H9 (cell line): ENCODE measurements at regions not wholly inside any gene's neighbourhood (a gene's known extent, or its start where the extent isn't known, plus 50 kb on each side); places are given as distances from the start of the nearest gene placed in this dataset.

Source experiments
- DNase-seq: peaks from one replicate; pipeline ENCODE4 v3.0.0-alpha.2; 2017
- H2AFZ ChIP-seq: one replicate; pipeline ENCODE4 v1.6.1; 2013; ENCODE audit warnings: mild to moderate bottlenecking, low read length, control low read depth, moderate library complexity
- H2AK5ac ChIP-seq: 2 replicates; pipeline ENCODE4 v1.6.1; 2013; ENCODE audit warnings: low read length, control low read depth, mixed read lengths; ENCODE audit not compliant: insufficient read length
- H2BK120ac ChIP-seq: one replicate; pipeline ENCODE4 v1.6.1; 2013; ENCODE audit warnings: low read depth, mild to moderate bottlenecking, low read length, control low read depth, inconsistent platforms; ENCODE audit not compliant: poor library complexity, severe bottlenecking
- H2BK12ac ChIP-seq: 2 replicates; pipeline ENCODE4 v1.6.1; 2013; ENCODE audit warnings: low read length, control low read depth, mixed read lengths, low read depth; ENCODE audit not compliant: insufficient read length
- H2BK15ac ChIP-seq: 2 replicates; pipeline ENCODE4 v1.6.1; 2013; ENCODE audit warnings: low read depth, low read length, control low read depth
- H2BK20ac ChIP-seq: one replicate; pipeline ENCODE4 v1.6.1; 2013; ENCODE audit warnings: low read depth, mild to moderate bottlenecking, low read length, control low read depth, inconsistent platforms; ENCODE audit not compliant: poor library complexity, severe bottlenecking
- H2BK5ac ChIP-seq: 2 replicates; pipeline ENCODE4 v1.6.1; 2013; ENCODE audit warnings: low read length, control low read depth, mixed read lengths; ENCODE audit not compliant: insufficient read length
- H3K14ac ChIP-seq: 2 replicates; pipeline ENCODE4 v1.6.1; 2013; ENCODE audit warnings: low read length, control low read depth; ENCODE audit not compliant: insufficient read depth
- H3K18ac ChIP-seq: 2 replicates; pipeline ENCODE4 v1.6.1; 2013; ENCODE audit warnings: low read depth, mild to moderate bottlenecking, mixed read lengths, low read length, control low read depth; ENCODE audit not compliant: insufficient read length
- H3K23ac ChIP-seq: 2 replicates; pipeline ENCODE4 v1.6.1; 2013; ENCODE audit warnings: low read length, control low read depth, mixed read lengths, low read depth; ENCODE audit not compliant: insufficient read length
- H3K23me2 ChIP-seq: 2 replicates; pipeline ENCODE4 v1.6.1; 2013; ENCODE audit warnings: low read depth, mild to moderate bottlenecking, mixed read lengths, low read length, control low read depth; ENCODE audit not compliant: insufficient read length, poor library complexity, severe bottlenecking
- H3K27ac ChIP-seq: 2 replicates; pipeline ENCODE4 v1.5.1; 2013; ENCODE audit warnings: low read length, control low read depth, mixed read lengths, low read depth; ENCODE audit not compliant: insufficient read length
- H3K27me3 ChIP-seq: 2 replicates; pipeline ENCODE4 v1.6.1; 2013; ENCODE audit warnings: low read length, control low read depth, inconsistent platforms; ENCODE audit not compliant: insufficient read depth
- H3K4ac ChIP-seq: 2 replicates; pipeline ENCODE4 v1.6.1; 2013; ENCODE audit warnings: low read depth, mild to moderate bottlenecking, control low read depth, inconsistent platforms, low read length, moderate library complexity
- H3K4me1 ChIP-seq: 2 replicates; pipeline ENCODE4 v1.6.1; 2013; ENCODE audit warnings: low read length, control low read depth, inconsistent platforms; ENCODE audit not compliant: insufficient read depth
- H3K4me2 ChIP-seq: 2 replicates; pipeline ENCODE4 v1.6.1; 2013; ENCODE audit warnings: low read length, control low read depth, mixed read lengths; ENCODE audit not compliant: insufficient read length, insufficient read depth
- H3K56ac ChIP-seq: 2 replicates; pipeline ENCODE4 v1.6.1; 2013; ENCODE audit warnings: low read depth, mild to moderate bottlenecking, mixed read lengths, low read length, control low read depth; ENCODE audit not compliant: insufficient read length
- H3K79me1 ChIP-seq: 2 replicates; pipeline ENCODE4 v1.6.1; 2013; ENCODE audit warnings: low read depth, mild to moderate bottlenecking, moderate library complexity, low read length, control low read depth, inconsistent platforms; ENCODE audit not compliant: insufficient read depth, poor library complexity, severe bottlenecking
- H3K79me2 ChIP-seq: 2 replicates; pipeline ENCODE4 v1.6.1; 2013; ENCODE audit warnings: low read length, control low read depth, inconsistent platforms; ENCODE audit not compliant: insufficient read depth
- H3K9ac ChIP-seq: 2 replicates; pipeline ENCODE4 v1.6.1; 2013; ENCODE audit warnings: low read length, control low read depth, mixed read lengths; ENCODE audit not compliant: insufficient read length; ENCODE audit errors: extremely low read depth
- H3K9me3 ChIP-seq: one replicate; pipeline ENCODE4 v1.6.1; 2013; ENCODE audit warnings: low read depth, low read length, inconsistent platforms; ENCODE audit not compliant: control insufficient read depth
- H3T11ph ChIP-seq: one replicate; pipeline ENCODE4 v1.6.1; 2013; ENCODE audit warnings: mild to moderate bottlenecking, low read length, control low read depth, inconsistent platforms
- H4K20me1 ChIP-seq: one replicate; pipeline ENCODE4 v1.6.1; 2013; ENCODE audit not compliant: control insufficient read depth, insufficient read length, insufficient read depth
- H4K5ac ChIP-seq: 2 replicates; pipeline ENCODE4 v1.6.1; 2013; ENCODE audit warnings: low read depth, mild to moderate bottlenecking, mixed read lengths, low read length, control low read depth; ENCODE audit not compliant: insufficient read length
- H4K8ac ChIP-seq: replicated peaks from 2 replicates; pipeline ENCODE4 v1.6.1; 2013; ENCODE audit warnings: low read length, control low read depth, mixed read lengths, low read depth; ENCODE audit not compliant: insufficient read length
- H4K91ac ChIP-seq: 2 replicates; pipeline ENCODE4 v1.6.1; 2013; ENCODE audit warnings: low read depth, mild to moderate bottlenecking, moderate library complexity, mixed read lengths, low read length, control low read depth; ENCODE audit not compliant: insufficient read length
- H3K27ac Mint-ChIP-seq, 3 experiments: 2 replicates in 2 of 3; 3 replicates in 1 of 3; pipeline ENCODE4 v1.8.0; 2020 to 2021; ENCODE audit warnings: mixed read lengths in 3 of 3, mild to moderate bottlenecking in 1 of 3, moderate library complexity in 1 of 3
- H3K27me3 Mint-ChIP-seq: 2 replicates; pipeline ENCODE4 v1.8.0; 2021; ENCODE audit warnings: low read depth, mild to moderate bottlenecking, moderate library complexity, mixed read lengths
- H3K36me3 Mint-ChIP-seq, 3 experiments: 2 replicates in 2 of 3; 3 replicates in 1 of 3; pipeline ENCODE4 v1.8.0; 2020 to 2021; ENCODE audit warnings: low read depth in 3 of 3, mixed read lengths in 3 of 3; ENCODE audit not compliant: insufficient read depth in 1 of 3
- H3K4me1 Mint-ChIP-seq, 2 experiments: 2 replicates each; pipeline ENCODE4 v1.8.0; 2020; ENCODE audit warnings: mixed read lengths in 2 of 2
- H3K4me3 Mint-ChIP-seq, 2 experiments: 2 replicates in 1 of 2; 3 replicates in 1 of 2; pipeline ENCODE4 v1.8.0; 2020 to 2021; ENCODE audit warnings: mild to moderate bottlenecking in 2 of 2, mixed read lengths in 2 of 2, moderate library complexity in 1 of 2
- H3K9me3 Mint-ChIP-seq, 2 experiments: 2 replicates in 1 of 2; 3 replicates in 1 of 2; pipeline ENCODE4 v1.8.0; 2020; ENCODE audit warnings: mild to moderate bottlenecking in 2 of 2, mixed read lengths in 2 of 2, moderate library complexity in 1 of 2
- WGBS: extraction: QIAGEN DNeasy Blood & Tissue Kit; methylation state at CpG from one replicate; pipeline ENCODE4 v1.1.7; 2013; ENCODE audit warnings: missing lambda C conversion rate, low lambda C conversion rate, mixed read lengths; ENCODE audit not compliant: insufficient read length; ENCODE audit errors: extremely low coverage; 5-methylcytosine and 5-hydroxymethylcytosine counted together
- TF ChIP-seq, protein P1 (sequence below): fragments of 200-600 bp; sonication (generic); conservative IDR thresholded peaks from 3 replicates; pipeline ENCODE4 v1.8.0; 2021; ENCODE audit warnings: antibody characterized with exemption, mild to moderate bottlenecking

DNA sequence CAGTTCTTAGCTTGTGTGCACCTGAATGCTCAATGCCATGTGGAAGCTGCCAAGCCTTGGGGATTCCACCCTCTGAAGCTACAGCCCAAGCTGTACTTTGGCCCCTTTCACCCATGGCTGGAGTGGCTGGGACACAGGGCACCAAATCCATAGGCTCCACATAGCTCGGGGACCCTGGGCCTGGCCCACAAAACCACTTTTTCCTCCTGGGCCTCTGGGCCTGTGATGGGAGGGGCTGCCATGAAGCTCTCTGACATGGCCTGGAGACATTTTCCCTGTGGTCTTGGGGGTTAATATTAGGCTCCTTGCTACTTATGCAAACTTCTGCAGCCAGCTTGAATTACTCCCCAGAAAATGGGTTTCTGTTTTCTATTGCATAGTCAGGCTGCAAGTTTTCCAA, 579.9 kb downstream of the MATN1 start:
- Mint-ChIP-seq H3K4me1 (peaks cover 0 to 2% of the 10 kb centered on the region in 2 experiments; a peak in 2 of 4 replicates), H3K9me3 (peaks cover 15 to 22% of the 10 kb centered on the region in 2 experiments), H3K27me3 (peaks cover 4% of the 10 kb centered on the region), H3K27ac (no peak overlapping the region), H3K36me3 (peaks cover 7 to 12% (median 8%) of the 10 kb centered on the region in 3 experiments), H3K4me3 (no peak overlapping the region)
- Histone ChIP-seq H4K8ac (no peak overlapping the region), H2AFZ (no peak overlapping the region), H2BK12ac (no peak overlapping the region), H3K23ac (no peak overlapping the region), H3K9ac (no peak overlapping the region), H3K79me1 (no peaks in the 10 kb centered on the region), H3K4ac (no peak overlapping the region), H2BK15ac (no peak overlapping the region), H2BK20ac (no peak overlapping the region), H4K5ac (no peak overlapping the region), H3K4me1 (no peaks in the 10 kb centered on the region), H3K4me2 (no peak overlapping the region), H3K56ac (no peak overlapping the region), H3K18ac (no peak overlapping the region), H3K14ac (no peak overlapping the region), H4K91ac (no peak overlapping the region), H3K27me3 (no peaks in the 10 kb centered on the region), H3K79me2 (no peaks in the 10 kb centered on the region), H4K20me1 (no peaks in the 10 kb centered on the region), H3T11ph (no peak overlapping the region), H3K27ac (no peak overlapping the region), H2BK120ac (no peak overlapping the region), H3K23me2 (no peaks in the 10 kb centered on the region), H3K9me3 (no peaks in the 10 kb centered on the region), H2AK5ac (no peak overlapping the region), H2BK5ac (no peak overlapping the region)
- no peak for DNase-seq
- TF ChIP-seq, protein P1, sequence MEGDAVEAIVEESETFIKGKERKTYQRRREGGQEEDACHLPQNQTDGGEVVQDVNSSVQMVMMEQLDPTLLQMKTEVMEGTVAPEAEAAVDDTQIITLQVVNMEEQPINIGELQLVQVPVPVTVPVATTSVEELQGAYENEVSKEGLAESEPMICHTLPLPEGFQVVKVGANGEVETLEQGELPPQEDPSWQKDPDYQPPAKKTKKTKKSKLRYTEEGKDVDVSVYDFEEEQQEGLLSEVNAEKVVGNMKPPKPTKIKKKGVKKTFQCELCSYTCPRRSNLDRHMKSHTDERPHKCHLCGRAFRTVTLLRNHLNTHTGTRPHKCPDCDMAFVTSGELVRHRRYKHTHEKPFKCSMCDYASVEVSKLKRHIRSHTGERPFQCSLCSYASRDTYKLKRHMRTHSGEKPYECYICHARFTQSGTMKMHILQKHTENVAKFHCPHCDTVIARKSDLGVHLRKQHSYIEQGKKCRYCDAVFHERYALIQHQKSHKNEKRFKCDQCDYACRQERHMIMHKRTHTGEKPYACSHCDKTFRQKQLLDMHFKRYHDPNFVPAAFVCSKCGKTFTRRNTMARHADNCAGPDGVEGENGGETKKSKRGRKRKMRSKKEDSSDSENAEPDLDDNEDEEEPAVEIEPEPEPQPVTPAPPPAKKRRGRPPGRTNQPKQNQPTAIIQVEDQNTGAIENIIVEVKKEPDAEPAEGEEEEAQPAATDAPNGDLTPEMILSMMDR, result no peak
- WGBS, result no CpG with 5 or more reads among the region's 1 CpG
